ENCODE measurements at regions not wholly inside any gene's neighbourhood (a gene's known extent, or its start where the extent isn't known, plus 50 kb on each side); places are given as distances from the start of the nearest gene placed in this dataset.

GRCh38 chr4:126553248-126553647, 1079.5 kb upstream of the INTU start:
- BruUV-seq (replicated peaks) = no TSS peak
- 6% methylated on average over 2 of the region's 2 CpGs for WGBS (ENCODE audit: low lambda C conversion rate)
- no peak for ATAC-seq
- H3K27ac ChIP-seq (ENCODE audit: extremely low read length, insufficient read depth, low read length) = no peak overlapping the region
- H3K4me1 ChIP-seq (ENCODE audit: insufficient read depth, low read length) = no peaks in the 10 kb centered on the region
- no peaks in the 10 kb centered on the region for H3K36me3 ChIP-seq (replicated peaks in 1 of 2; ENCODE audit: control insufficient read depth in 1 of 2, insufficient read depth in 2 of 2, low read length in 2 of 2)
- no peak overlapping the region for H3K4me3 ChIP-seq (replicated peaks in 1 of 3; ENCODE audit: insufficient read depth in 1 of 3, low read depth in 2 of 3, low read length in 3 of 3)
- H4K20me1 ChIP-seq (ENCODE audit: insufficient read depth, low read length) = no peaks in the 10 kb centered on the region
- no peak overlapping the region for H3K9ac ChIP-seq (ENCODE audit: insufficient read depth, low read depth, low read length)
- H3K9me3 ChIP-seq (ENCODE audit: low read length) = no peaks in the 10 kb centered on the region
- no peak for TF ChIP-seq ZNF644 (CRISPR knock-in tag; IDR thresholded peaks at IDR 0.05; ENCODE audit: low read depth)
- no peak for TF ChIP-seq BORCS8-MEF2B (CRISPR knock-in tag; IDR thresholded peaks at IDR 0.05)
- TF ChIP-seq KDM4B (CRISPR knock-in tag; IDR thresholded peaks at IDR 0.05) = no peak
- TF ChIP-seq HDAC1 (CRISPR knock-in tag; IDR thresholded peaks at IDR 0.05) = no peak
- TF ChIP-seq SP1 (IDR thresholded peaks at IDR 0.05) = no peak
- no peak for TF ChIP-seq SP1 (CRISPR knock-in tag; IDR thresholded peaks at IDR 0.05)
- TF ChIP-seq MAF1 (CRISPR knock-in tag; IDR thresholded peaks at IDR 0.05; ENCODE audit: borderline replicate concordance) = no peak
- TF ChIP-seq FOXA1 (IDR thresholded peaks at IDR 0.05) = no peak
- no peak for TF ChIP-seq FOXA1 (CRISPR knock-in tag; IDR thresholded peaks at IDR 0.05)
- no peak for TF ChIP-seq ZBTB3 (CRISPR knock-in tag; IDR thresholded peaks at IDR 0.05; ENCODE audit: borderline replicate concordance, low read depth)
- TF ChIP-seq ZNF326 (CRISPR knock-in tag; IDR thresholded peaks at IDR 0.05; ENCODE audit: borderline replicate concordance) = no peak
- TF ChIP-seq ZNF615 (CRISPR knock-in tag; IDR thresholded peaks at IDR 0.05; ENCODE audit: borderline replicate concordance) = no peak
- no peak for TF ChIP-seq HBP1 (CRISPR knock-in tag; IDR thresholded peaks at IDR 0.05; ENCODE audit: low read depth)
- TF ChIP-seq ZNF772 (CRISPR knock-in tag; IDR thresholded peaks at IDR 0.05) = no peak
- TF ChIP-seq HMGXB3 (CRISPR knock-in tag; IDR thresholded peaks at IDR 0.05; ENCODE audit: borderline replicate concordance) = no peak
- no peak for DNase-seq (ENCODE audit: low spot score)
- ChIA-PET CTCF (ENCODE audit: low intra/inter-chr PET ratio, low total read pairs) (no interaction called here), POLR2A (no interaction called here)
- in situ Hi-C loops (cut with HindIII; ENCODE audit: extremely low pct_ligation_motif_present, low pct_unique_long_range_greater_than_20kb) (no loop called here), intact Hi-C loops (cut with micrococcal nuclease; ENCODE audit: unreplicated experiment) (no loop called here)
- H3K27me3 ChIP-seq (ENCODE audit: control insufficient read depth in 1 of 2, insufficient read depth in 2 of 2, low read length in 2 of 2) = no peaks in the 10 kb centered on the region
- no peaks in the 10 kb centered on the region for H3K79me2 ChIP-seq (ENCODE audit: insufficient read depth, low read length)
- no peak for FAIRE-seq
- no peak overlapping the region for H2AFZ ChIP-seq (ENCODE audit: low read length)
- H3K4me2 ChIP-seq (ENCODE audit: low read depth, low read length) = no peak overlapping the region
